Left ventricle myocardium inferior (tissue), 1 donor: ENCODE measurements at regions not wholly inside any gene's neighbourhood (a gene's known extent, or its start where the extent isn't known, plus 50 kb on each side); places are given as distances from the start of the nearest gene placed in this dataset.

Experiments used
- DNase-seq: peaks from one replicate; pipeline ENCODE4 v3.0.0-alpha.2; 2020
- H3K27ac ChIP-seq: fragments of 200-600 bp; replicated peaks from 2 replicates; pipeline ENCODE4 v1.8.0; 2021
- H3K27me3 ChIP-seq: fragments of 200-600 bp; 2 replicates; pipeline ENCODE4 v1.8.0; 2021; ENCODE audit warnings: low read depth
- H3K36me3 ChIP-seq: fragments of 200-600 bp; 2 replicates; pipeline ENCODE4 v1.8.0; 2021
- H3K4me1 ChIP-seq: fragments of 200-600 bp; 2 replicates; pipeline ENCODE4 v1.8.0; 2021
- H3K4me3 ChIP-seq: fragments of 200-600 bp; 2 replicates; pipeline ENCODE4 v1.8.0; 2021; ENCODE audit warnings: mild to moderate bottlenecking, moderate library complexity
- H3K9me3 ChIP-seq: fragments of 200-600 bp; replicated peaks from 2 replicates; pipeline ENCODE4 v1.8.0; 2021
- CTCF ChIP-seq: fragments of 200-600 bp; IDR thresholded peaks from 2 replicates; pipeline ENCODE4 v1.8.0; 2021; ENCODE audit warnings: antibody characterized with exemption, mild to moderate bottlenecking, borderline replicate concordance
- intact Hi-C: fragments of 100-400 bp; cut with micrococcal nuclease; formaldehyde crosslinking; loops from one replicate; pipeline ENCODE4 v1.11.0; 2022
- donor health status: DM: no; HTN: yes; CAD: no; lungs with severe emphysema.

DNA sequence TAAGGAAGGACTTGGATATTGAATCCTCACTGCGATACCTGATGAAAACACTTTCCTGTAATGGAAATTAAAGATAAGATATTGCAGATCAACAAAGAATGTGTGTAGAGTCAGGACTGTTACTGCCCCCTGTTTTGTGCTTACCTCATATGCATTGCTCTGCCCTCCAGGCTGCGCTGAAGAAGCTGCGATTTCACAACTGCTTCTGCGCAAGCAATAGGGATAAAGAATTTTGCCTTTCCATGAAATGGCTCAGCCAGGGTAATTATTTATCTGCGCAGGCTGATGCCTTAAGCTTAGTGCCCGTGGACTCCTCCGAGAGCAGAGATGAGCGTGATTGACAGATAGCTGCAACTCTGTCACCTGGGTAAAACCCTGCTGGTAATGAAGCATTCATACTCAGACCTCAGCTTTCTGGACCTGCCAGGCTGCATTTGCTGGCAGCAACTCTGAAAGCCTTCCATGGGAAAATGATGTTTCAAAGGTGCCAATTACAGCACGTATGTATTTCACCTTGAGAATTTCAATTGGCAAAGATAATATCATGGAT is 370.6 kb downstream of the SAMD5 start:
- H3K36me3 ChIP-seq: no peaks in the 10 kb centered on the region
- DNase-seq: no peak
- intact Hi-C loops: no loop called here
- H3K27ac ChIP-seq: no peak overlapping the region
- H3K9me3 ChIP-seq: no peaks in the 10 kb centered on the region
- TF ChIP-seq CTCF: no peak
- H3K27me3 ChIP-seq: no peaks in the 10 kb centered on the region
- H3K4me3 ChIP-seq: no peak overlapping the region
- no peaks in the 10 kb centered on the region for H3K4me1 ChIP-seq

DNA sequence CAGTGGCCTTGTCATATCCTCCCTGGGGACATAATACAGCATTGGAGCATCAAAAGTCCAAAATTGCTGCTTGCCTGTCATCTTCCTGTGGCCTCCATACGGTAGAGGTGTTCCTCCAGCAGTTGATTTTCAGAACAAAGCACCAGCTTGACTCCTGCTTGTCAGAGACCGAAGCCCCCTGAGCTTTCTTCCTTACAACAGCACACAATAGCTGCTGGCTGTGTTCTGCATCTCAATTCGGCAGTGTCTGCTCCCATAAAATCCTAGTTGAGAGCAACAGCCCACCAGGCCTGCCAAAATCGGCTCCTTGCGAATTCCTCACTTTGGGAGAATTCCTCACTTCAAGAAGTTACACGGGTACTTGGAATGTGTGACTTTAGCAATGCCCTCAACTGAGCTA is 372.9 kb downstream of the SAMD5 start:
- H3K4me1 ChIP-seq: no peaks in the 10 kb centered on the region
- TF ChIP-seq CTCF: no peak
- no peak overlapping the region for H3K4me3 ChIP-seq
- no peak for DNase-seq
- peaks cover 4% of the 10 kb centered on the region for H3K9me3 ChIP-seq
- H3K27me3 ChIP-seq: no peaks in the 10 kb centered on the region
- H3K36me3 ChIP-seq: no peaks in the 10 kb centered on the region
- no peak overlapping the region for H3K27ac ChIP-seq
- intact Hi-C loops: no loop called here

GRCh38 chr6:147888374-147888773 is 379.9 kb downstream of the SAMD5 start:
- intact Hi-C loops: no loop called here
- Histone ChIP-seq H3K36me3 (no peaks in the 10 kb centered on the region), H3K4me3 (no peak overlapping the region), H3K9me3 (peaks cover 27% of the 10 kb centered on the region), H3K27me3 (no peaks in the 10 kb centered on the region), H3K27ac (no peak overlapping the region), H3K4me1 (no peaks in the 10 kb centered on the region)
- no peak for DNase-seq
- TF ChIP-seq CTCF: no peak

GRCh38 chr6:147891671-147892070 is 383.2 kb downstream of the SAMD5 start:
- H3K4me1 ChIP-seq: no peaks in the 10 kb centered on the region
- DNase-seq: no peak
- intact Hi-C loops: no loop called here
- no peak overlapping the region for H3K4me3 ChIP-seq
- no peak for TF ChIP-seq CTCF
- H3K9me3 ChIP-seq: peaks cover 21% of the 10 kb centered on the region
- no peaks in the 10 kb centered on the region for H3K36me3 ChIP-seq
- no peaks in the 10 kb centered on the region for H3K27me3 ChIP-seq
- H3K27ac ChIP-seq: no peak overlapping the region

DNA sequence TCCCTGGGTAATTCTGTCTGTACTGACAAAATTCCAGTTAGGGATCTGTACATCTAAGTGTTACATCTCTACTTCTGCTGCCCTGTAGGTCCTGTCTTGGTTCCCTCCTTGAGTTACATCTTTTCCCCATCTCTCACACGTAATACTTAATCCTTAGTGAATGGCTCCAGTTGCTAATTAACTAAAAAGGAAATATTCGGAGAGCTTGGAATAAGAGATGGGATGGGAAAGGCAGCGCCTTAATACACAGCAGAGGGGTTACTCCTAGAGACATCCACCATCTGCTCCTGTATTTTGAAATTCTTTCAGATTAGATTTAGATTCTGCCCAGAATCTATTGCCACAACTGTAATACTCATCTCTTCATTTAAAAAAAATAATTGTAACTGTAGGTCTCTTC is 384.0 kb downstream of the SAMD5 start:
- DNase-seq: no peak
- H3K36me3 ChIP-seq: no peaks in the 10 kb centered on the region
- H3K27me3 ChIP-seq: no peaks in the 10 kb centered on the region
- no peak for TF ChIP-seq CTCF
- H3K27ac ChIP-seq: no peak overlapping the region
- intact Hi-C loops: no loop called here
- no peak overlapping the region for H3K4me3 ChIP-seq
- peaks cover 13% of the 10 kb centered on the region for H3K9me3 ChIP-seq
- H3K4me1 ChIP-seq: no peaks in the 10 kb centered on the region

GRCh38 chr6:147895272-147895671 is 386.8 kb downstream of the SAMD5 start:
- intact Hi-C loops: no loop called here
- Histone ChIP-seq H3K4me1 (no peaks in the 10 kb centered on the region), H3K27me3 (no peaks in the 10 kb centered on the region), H3K27ac (no peak overlapping the region), H3K9me3 (no peaks in the 10 kb centered on the region), H3K36me3 (no peaks in the 10 kb centered on the region), H3K4me3 (no peak overlapping the region)
- TF ChIP-seq CTCF: no peak
- no peak for DNase-seq
